SK-N-SH treated with all-trans-retinoic acid at 6 μM for 48 hours (cell line): ENCODE measurements at regions not wholly inside any gene's neighbourhood (a gene's known extent, or its start where the extent isn't known, plus 50 kb on each side); places are given as distances from the start of the nearest gene placed in this dataset.

Experiments used
- TOX ChIP-seq: fragments of 250-450 bp; sonication (Bioruptor Pico); IDR thresholded peaks from 2 replicates; pipeline ENCODE4 v1.8.0; 2021; ENCODE audit warnings: mild to moderate bottlenecking, moderate library complexity, borderline replicate concordance
- ZFP3 ChIP-seq: fragments of 250-450 bp; sonication (Bioruptor Pico); IDR thresholded peaks from 2 replicates; pipeline ENCODE4 v1.5.0; 2020; ENCODE audit warnings: mild to moderate bottlenecking, moderate library complexity

DNA sequence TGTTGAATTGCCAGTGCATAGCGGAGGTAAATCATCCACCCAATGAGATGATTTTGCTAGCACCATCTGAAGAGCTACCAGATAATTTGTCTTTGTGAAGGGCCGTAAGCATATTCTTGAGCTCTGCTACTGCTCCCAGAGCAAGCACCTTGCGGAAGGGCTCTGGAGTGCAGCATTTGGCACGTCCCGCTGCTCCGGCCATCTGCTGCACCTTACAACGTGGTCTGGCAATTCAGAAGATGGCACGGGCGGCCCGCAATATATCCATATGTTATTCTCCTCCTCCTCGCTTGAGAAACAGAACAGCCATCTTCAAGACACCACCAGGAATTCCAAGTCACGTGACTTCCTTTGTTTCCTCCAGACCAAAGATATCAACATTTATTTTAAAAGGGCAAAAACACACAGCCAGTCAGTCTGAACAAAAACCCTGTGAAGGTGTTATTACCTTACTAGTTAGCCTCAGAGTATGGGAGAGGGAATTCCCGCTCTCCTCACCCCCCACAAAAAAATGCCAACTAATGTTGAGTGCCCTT lies 1095.7 kb upstream of the TENM3 start:
- TF ChIP-seq ZFP3 (CRISPR knock-in tag) (no peak), TOX (CRISPR knock-in tag) (no peak)
